Suprapubic skin (tissue), 4 donors: ENCODE measurements at regions not wholly inside any gene's neighbourhood (a gene's known extent, or its start where the extent isn't known, plus 50 kb on each side); places are given as distances from the start of the nearest gene placed in this dataset.

Experiments
- EP300 ChIP-seq: sonication (generic); formaldehyde crosslinking; IDR thresholded peaks from one replicate; pipeline ENCODE4 v1.6.1; 2017; ENCODE audit warnings: antibody characterized with exemption
- POLR2A ChIP-seq, 2 donors: fragments of 450-650 bp; IDR thresholded peaks; one replicate each; pipeline ENCODE4 v1.6.1; 2017; ENCODE audit warnings: antibody characterized with exemption in 2 of 2, mild to moderate bottlenecking in 2 of 2, moderate library complexity in 2 of 2
- POLR2AphosphoS5 ChIP-seq, 3 donors: sonication (generic); formaldehyde crosslinking; IDR thresholded peaks; one replicate each; pipeline ENCODE4 v1.6.1; 2017; ENCODE audit warnings: antibody characterized with exemption in 3 of 3
- TF ChIP-seq, protein P1 (sequence below), 2 donors: fragments of 200-600 bp in 1 of 2; fragments of 450-650 bp in 1 of 2; sonication (generic) in 1 of 2; IDR thresholded peaks; one replicate each; pipeline ENCODE4 v1.5.1; 2016 to 2019; ENCODE audit warnings: antibody characterized with exemption in 2 of 2, mild to moderate bottlenecking in 1 of 2, moderate library complexity in 1 of 2

DNA sequence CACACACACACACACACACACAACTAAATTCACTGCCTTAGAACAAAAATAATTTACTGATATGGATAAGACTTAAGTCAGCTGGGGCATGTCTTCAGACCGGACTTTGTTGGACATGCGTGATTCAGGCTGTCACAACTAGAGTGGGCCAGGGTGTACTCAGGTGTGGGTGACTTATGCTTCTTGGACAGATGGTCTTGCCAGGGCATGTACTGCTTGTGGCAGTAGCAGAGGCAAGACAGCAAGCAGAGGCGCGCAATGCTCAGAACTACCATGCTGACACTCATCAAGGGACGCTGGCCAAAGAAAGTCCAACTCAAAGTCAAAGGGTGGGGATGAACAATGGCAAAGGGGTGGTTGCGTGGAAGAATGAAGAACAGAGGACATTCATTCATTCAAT is 437.5 kb downstream of the CBLN4 start:
- TF ChIP-seq, protein P1, sequence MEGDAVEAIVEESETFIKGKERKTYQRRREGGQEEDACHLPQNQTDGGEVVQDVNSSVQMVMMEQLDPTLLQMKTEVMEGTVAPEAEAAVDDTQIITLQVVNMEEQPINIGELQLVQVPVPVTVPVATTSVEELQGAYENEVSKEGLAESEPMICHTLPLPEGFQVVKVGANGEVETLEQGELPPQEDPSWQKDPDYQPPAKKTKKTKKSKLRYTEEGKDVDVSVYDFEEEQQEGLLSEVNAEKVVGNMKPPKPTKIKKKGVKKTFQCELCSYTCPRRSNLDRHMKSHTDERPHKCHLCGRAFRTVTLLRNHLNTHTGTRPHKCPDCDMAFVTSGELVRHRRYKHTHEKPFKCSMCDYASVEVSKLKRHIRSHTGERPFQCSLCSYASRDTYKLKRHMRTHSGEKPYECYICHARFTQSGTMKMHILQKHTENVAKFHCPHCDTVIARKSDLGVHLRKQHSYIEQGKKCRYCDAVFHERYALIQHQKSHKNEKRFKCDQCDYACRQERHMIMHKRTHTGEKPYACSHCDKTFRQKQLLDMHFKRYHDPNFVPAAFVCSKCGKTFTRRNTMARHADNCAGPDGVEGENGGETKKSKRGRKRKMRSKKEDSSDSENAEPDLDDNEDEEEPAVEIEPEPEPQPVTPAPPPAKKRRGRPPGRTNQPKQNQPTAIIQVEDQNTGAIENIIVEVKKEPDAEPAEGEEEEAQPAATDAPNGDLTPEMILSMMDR (IDR thresholded peaks at IDR 0.05): no peak
- TF ChIP-seq POLR2A (IDR thresholded peaks at IDR 0.05) (no peak), POLR2AphosphoS5 (IDR thresholded peaks at IDR 0.05) (no peak), EP300 (no peak)
